SK-N-SH treated with all-trans-retinoic acid at 6 μM for 48 hours (cell line): ENCODE measurements at regions not wholly inside any gene's neighbourhood (a gene's known extent, or its start where the extent isn't known, plus 50 kb on each side); places are given as distances from the start of the nearest gene placed in this dataset.

ENCODE experiments used
- BACH2 ChIP-seq: fragments of 250-450 bp; sonication (Bioruptor Pico); IDR thresholded peaks from 2 replicates; pipeline ENCODE4 v1.9.0; 2021; ENCODE audit warnings: mild to moderate bottlenecking, borderline replicate concordance
- CREB5 ChIP-seq: fragments of 250-450 bp; sonication (Bioruptor Pico); IDR thresholded peaks from 2 replicates; pipeline ENCODE4 v1.5.1; 2020; ENCODE audit warnings: low read depth, mild to moderate bottlenecking, moderate library complexity
- ESRRG ChIP-seq: fragments of 250-450 bp; sonication (Bioruptor Pico); IDR thresholded peaks from 2 replicates; pipeline ENCODE4 v1.6.1; 2021; ENCODE audit warnings: mild to moderate bottlenecking
- OSR1 ChIP-seq: fragments of 250-450 bp; sonication (Bioruptor Pico); IDR thresholded peaks from 2 replicates; pipeline ENCODE4 v1.8.0; 2022; ENCODE audit warnings: moderate library complexity, mild to moderate bottlenecking, inconsistent platforms
- PATZ1 ChIP-seq: fragments of 250-450 bp; sonication (Bioruptor Pico); IDR thresholded peaks from 2 replicates; pipeline ENCODE4 v1.8.0; 2020; ENCODE audit warnings: mild to moderate bottlenecking, moderate library complexity, borderline replicate concordance
- POU6F1 ChIP-seq: fragments of 250-450 bp; sonication (Bioruptor Pico); IDR thresholded peaks from 2 replicates; pipeline ENCODE4 v1.8.0; 2021; ENCODE audit warnings: low read depth, mild to moderate bottlenecking, moderate library complexity, borderline replicate concordance
- PPARA ChIP-seq: fragments of 250-450 bp; sonication (Bioruptor Pico); IDR thresholded peaks from 2 replicates; pipeline ENCODE4 v1.5.0; 2020; ENCODE audit warnings: mild to moderate bottlenecking, borderline replicate concordance
- RARB ChIP-seq: fragments of 250-450 bp; sonication (Bioruptor Pico); IDR thresholded peaks from 2 replicates; pipeline ENCODE4 v1.8.0; 2021; ENCODE audit warnings: mild to moderate bottlenecking, moderate library complexity
- TOX ChIP-seq: fragments of 250-450 bp; sonication (Bioruptor Pico); IDR thresholded peaks from 2 replicates; pipeline ENCODE4 v1.8.0; 2021; ENCODE audit warnings: mild to moderate bottlenecking, moderate library complexity, borderline replicate concordance
- TSHZ2 ChIP-seq: fragments of 250-450 bp; sonication (Bioruptor Pico); IDR thresholded peaks from 2 replicates; pipeline ENCODE4 v1.5.0; 2020; ENCODE audit warnings: mild to moderate bottlenecking, moderate library complexity
- ZC3H10 ChIP-seq: fragments of 250-450 bp; sonication (Bioruptor Pico); IDR thresholded peaks from 2 replicates; pipeline ENCODE4 v1.5.1; 2021; ENCODE audit warnings: mild to moderate bottlenecking, moderate library complexity
- ZFP3 ChIP-seq: fragments of 250-450 bp; sonication (Bioruptor Pico); IDR thresholded peaks from 2 replicates; pipeline ENCODE4 v1.5.0; 2020; ENCODE audit warnings: mild to moderate bottlenecking, moderate library complexity
- ZNF565 ChIP-seq: fragments of 450-650 bp; formaldehyde crosslinking; conservative IDR thresholded peaks from 2 replicates; pipeline ENCODE4 v1.5.0; 2020; ENCODE audit warnings: low read depth, mild to moderate bottlenecking, moderate library complexity

GRCh38 chr1:168455764-168456163, 88.0 kb downstream of the XCL2 start:
- TF ChIP-seq PPARA (no peak), TSHZ2 (no peak), TOX (CRISPR knock-in tag) (no peak), RARB (CRISPR knock-in tag) (no peak), POU6F1 (CRISPR knock-in tag) (no peak), ZC3H10 (CRISPR knock-in tag) (no peak), BACH2 (CRISPR knock-in tag) (no peak), OSR1 (CRISPR knock-in tag) (no peak), CREB5 (no peak), ZNF565 (CRISPR knock-in tag) (no peak), PATZ1 (CRISPR knock-in tag) (no peak), ZFP3 (no peak), ESRRG (no peak)
